ENCODE measurements at regions not wholly inside any gene's neighbourhood (a gene's known extent, or its start where the extent isn't known, plus 50 kb on each side); places are given as distances from the start of the nearest gene placed in this dataset.

GRCh38 chr4:78720994-78721677 lies 55.0 kb upstream of the BMP2K start:
- TF ChIP-seq CTCF (IDR thresholded peaks at IDR 0.05; ENCODE audit: unreplicated experiment) = no peak
- H3K4me1 Mint-ChIP-seq (ENCODE audit: low read depth, unreplicated experiment) = no peaks in the 10 kb centered on the region
- no peak overlapping the region for H3K27ac Mint-ChIP-seq (ENCODE audit: unreplicated experiment)
- no peak overlapping the region for H3K4me3 Mint-ChIP-seq (ENCODE audit: low read depth, unreplicated experiment)
- intact Hi-C loops (cut with micrococcal nuclease; ENCODE audit: unreplicated experiment) = no loop called here
- CTCF ChIA-PET = no interaction called here
- no TSS peak for BruUV-seq (replicated peaks)
- H3K36me3 Mint-ChIP-seq (ENCODE audit: insufficient read depth, unreplicated experiment) = peaks cover 3% of the 10 kb centered on the region
- no peak for DNase-seq
- H3K9me3 Mint-ChIP-seq (ENCODE audit: low read depth, unreplicated experiment) = no peaks in the 10 kb centered on the region
- peaks cover 22% of the 10 kb centered on the region for H3K27me3 Mint-ChIP-seq (ENCODE audit: unreplicated experiment)

GRCh38 chr4:78721747-78722146 lies 54.4 kb upstream of the BMP2K start:
- intact Hi-C loops (cut with micrococcal nuclease; ENCODE audit: unreplicated experiment) = no loop called here
- CTCF ChIA-PET = no interaction called here
- BruUV-seq (replicated peaks) = no TSS peak

GRCh38 chr4:78722320-78722719 lies 53.8 kb upstream of the BMP2K start:
- TF ChIP-seq CTCF (IDR thresholded peaks at IDR 0.05; ENCODE audit: unreplicated experiment) = no peak
- no peak for DNase-seq
- BruUV-seq (replicated peaks) = no TSS peak
- Mint-ChIP-seq H3K27ac (ENCODE audit: unreplicated experiment) (no peak overlapping the region), H3K4me1 (ENCODE audit: low read depth, unreplicated experiment) (no peaks in the 10 kb centered on the region), H3K27me3 (ENCODE audit: unreplicated experiment) (peaks cover 22% of the 10 kb centered on the region), H3K36me3 (ENCODE audit: insufficient read depth, unreplicated experiment) (peaks cover 3% of the 10 kb centered on the region), H3K9me3 (ENCODE audit: low read depth, unreplicated experiment) (no peaks in the 10 kb centered on the region), H3K4me3 (ENCODE audit: low read depth, unreplicated experiment) (no peak overlapping the region)
- CTCF ChIA-PET = no interaction called here
- intact Hi-C loops (cut with micrococcal nuclease; ENCODE audit: unreplicated experiment) = no loop called here

More at GRCh38 chr4:78721747-78722146, 54.4 kb upstream of the BMP2K start:
- Mint-ChIP-seq H3K36me3 (ENCODE audit: insufficient read depth, unreplicated experiment) (peaks cover 3% of the 10 kb centered on the region), H3K27ac (ENCODE audit: unreplicated experiment) (no peak overlapping the region), H3K27me3 (ENCODE audit: unreplicated experiment) (peaks cover 22% of the 10 kb centered on the region), H3K9me3 (ENCODE audit: low read depth, unreplicated experiment) (no peaks in the 10 kb centered on the region), H3K4me3 (ENCODE audit: low read depth, unreplicated experiment) (no peak overlapping the region), H3K4me1 (ENCODE audit: low read depth, unreplicated experiment) (no peaks in the 10 kb centered on the region)
- TF ChIP-seq CTCF (IDR thresholded peaks at IDR 0.05; ENCODE audit: unreplicated experiment) = no peak
- no peak for DNase-seq

GRCh38 chr4:78722878-78723277 lies 53.3 kb upstream of the BMP2K start:
- Mint-ChIP-seq H3K4me3 (ENCODE audit: low read depth, unreplicated experiment) (no peak overlapping the region), H3K4me1 (ENCODE audit: low read depth, unreplicated experiment) (no peaks in the 10 kb centered on the region), H3K36me3 (ENCODE audit: insufficient read depth, unreplicated experiment) (peaks cover 3% of the 10 kb centered on the region), H3K27ac (ENCODE audit: unreplicated experiment) (no peak overlapping the region), H3K27me3 (ENCODE audit: unreplicated experiment) (peaks cover 18% of the 10 kb centered on the region), H3K9me3 (ENCODE audit: low read depth, unreplicated experiment) (no peaks in the 10 kb centered on the region)
- CTCF ChIA-PET = interaction anchor here (0.6 kb wide), 1 partner anchor 299 kb away, joined by 3 read pairs; no protein-coding TSS in a partner anchor
- DNase-seq = no peak
- no TSS peak for BruUV-seq (replicated peaks)
- TF ChIP-seq CTCF (IDR thresholded peaks at IDR 0.05; ENCODE audit: unreplicated experiment) = no peak
- intact Hi-C loops (cut with micrococcal nuclease; ENCODE audit: unreplicated experiment) = no loop called here

All from Calu3 (cell line).